NCI-H226 (cell line): ENCODE measurements at regions not wholly inside any gene's neighbourhood (a gene's known extent, or its start where the extent isn't known, plus 50 kb on each side); places are given as distances from the start of the nearest gene placed in this dataset.
"Not testable (repeated sequence)": the region's sequence is repeated elsewhere in the genome, so short reads cannot be mapped to it uniquely, and the experiment has no call there.

ENCODE experiments used
- DNase-seq: peaks from one replicate; pipeline ENCODE4 v3.0.0-alpha.2; 2015

DNA sequence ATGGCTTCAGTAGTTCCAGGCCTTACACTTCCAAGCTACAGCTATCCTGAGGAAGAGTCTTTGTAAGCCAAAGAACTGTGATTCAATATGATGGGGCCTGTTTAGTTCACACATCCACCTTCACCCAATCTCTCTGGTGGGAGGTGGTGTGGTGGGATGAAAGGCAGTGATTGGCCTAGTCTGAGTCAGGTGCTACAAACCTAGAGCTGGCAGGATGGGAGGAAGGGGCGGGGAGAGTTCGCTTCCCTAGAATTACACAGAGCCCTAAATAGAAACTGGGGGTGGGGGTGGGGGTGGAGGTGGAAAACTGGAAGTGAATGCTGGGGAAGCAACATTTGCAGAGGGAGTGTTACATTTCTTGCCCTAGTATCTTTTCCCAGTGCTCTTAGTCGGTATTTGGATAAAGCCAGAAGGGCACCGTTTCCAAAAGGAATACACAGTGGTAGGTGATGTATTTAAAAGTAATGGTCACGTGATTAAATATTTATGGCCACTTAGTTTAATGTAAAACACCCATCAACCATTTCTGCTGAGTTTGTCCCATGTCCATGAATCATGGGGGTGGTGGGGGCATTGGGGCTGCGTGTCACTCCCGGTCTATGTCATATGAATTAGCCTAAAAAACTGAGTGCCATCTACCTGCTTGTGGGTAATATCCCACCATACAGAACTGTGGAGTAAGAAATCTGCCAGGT lies 247.6 kb upstream of the PROK2 start:
- DNase-seq, result no peak

DNA sequence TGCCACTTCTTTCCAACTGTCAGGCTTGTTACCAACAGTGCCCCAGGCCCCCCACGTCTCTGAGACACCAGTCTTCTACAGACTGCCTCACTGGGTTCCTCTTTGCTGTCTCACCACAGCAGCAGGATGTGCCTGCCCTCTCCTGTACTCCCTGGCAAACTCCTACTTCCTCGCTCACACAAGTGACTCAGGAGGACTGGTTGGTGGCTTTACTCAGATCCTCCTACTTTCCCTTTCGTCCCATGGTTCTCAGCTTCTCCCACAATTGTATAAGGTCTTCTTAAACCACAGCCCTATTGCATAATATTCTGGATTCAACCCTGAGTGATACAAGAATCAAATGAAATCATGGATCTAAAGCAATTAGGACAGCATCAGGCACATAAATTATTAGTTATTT lies 246.6 kb upstream of the PROK2 start:
- DNase-seq, result no peak

- not testable (repeated sequence) for DNase-seq
Observed at GRCh38 chr3:72030296-72030695, 245.3 kb upstream of the PROK2 start.

DNA sequence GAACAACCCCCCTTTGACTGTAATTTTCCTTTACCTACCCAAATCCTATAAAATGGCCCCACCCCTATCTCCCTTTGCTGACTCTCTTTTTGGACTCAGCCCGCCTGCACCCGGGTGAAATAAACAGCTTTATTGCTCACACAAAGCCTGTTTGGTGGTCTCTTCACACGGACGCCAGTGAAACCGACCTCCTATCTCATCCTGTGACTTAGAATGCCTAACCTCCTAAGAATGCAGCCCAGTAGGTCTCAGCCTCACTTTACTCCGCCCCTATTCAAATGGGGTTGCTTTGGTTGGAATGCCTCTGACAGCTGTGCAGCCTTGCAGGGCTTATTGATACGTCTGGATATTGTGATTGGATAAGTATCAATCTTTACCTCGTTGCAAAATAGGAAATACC lies 243.8 kb upstream of the PROK2 start:
- not testable (repeated sequence) for DNase-seq

GRCh38 chr3:72028307-72028706 lies 243.4 kb upstream of the PROK2 start:
- DNase-seq, result not testable (repeated sequence)

DNA sequence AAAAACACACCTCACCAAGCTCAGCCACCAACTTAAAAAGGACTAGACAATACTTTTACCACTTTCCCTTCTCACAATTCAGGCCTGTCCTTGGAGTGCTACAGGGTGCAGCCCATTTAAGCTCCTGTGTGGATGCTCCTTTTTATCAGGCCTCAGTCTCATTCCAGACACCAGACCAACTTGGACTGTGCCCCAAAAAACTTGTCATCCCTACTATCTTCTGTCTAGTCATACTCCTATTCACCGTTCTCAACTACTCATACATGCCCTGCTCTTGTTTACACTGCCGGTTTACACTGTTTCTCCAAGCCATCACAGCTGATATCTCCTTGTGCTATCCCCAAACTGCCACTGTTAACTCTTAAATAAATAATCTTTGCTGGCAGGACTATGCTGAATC lies 242.8 kb upstream of the PROK2 start:
- DNase-seq, result not testable (repeated sequence)

- DNase-seq, result no peak
Observed at GRCh38 chr3:72022027-72022426, 237.1 kb upstream of the PROK2 start.

DNA sequence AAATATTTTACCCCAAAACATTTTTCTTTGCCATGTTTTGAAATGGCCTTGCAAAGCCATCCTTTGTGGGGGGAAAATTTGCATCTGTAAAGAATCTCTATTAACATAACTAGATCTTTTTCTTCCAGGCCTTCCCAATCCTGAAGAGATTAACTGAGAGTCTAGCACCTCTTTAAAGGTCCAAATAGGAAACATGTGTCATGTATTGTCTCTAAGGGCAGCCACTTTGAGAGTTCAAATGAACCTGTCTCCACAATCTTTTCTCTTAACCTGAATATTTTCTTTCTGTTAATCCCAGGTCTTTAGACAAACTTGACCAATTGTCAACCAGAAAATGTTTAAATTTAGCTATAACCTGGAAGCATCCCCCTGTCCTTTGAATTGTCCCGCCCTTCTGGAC lies 236.6 kb upstream of the PROK2 start:
- DNase-seq, result no peak

DNA sequence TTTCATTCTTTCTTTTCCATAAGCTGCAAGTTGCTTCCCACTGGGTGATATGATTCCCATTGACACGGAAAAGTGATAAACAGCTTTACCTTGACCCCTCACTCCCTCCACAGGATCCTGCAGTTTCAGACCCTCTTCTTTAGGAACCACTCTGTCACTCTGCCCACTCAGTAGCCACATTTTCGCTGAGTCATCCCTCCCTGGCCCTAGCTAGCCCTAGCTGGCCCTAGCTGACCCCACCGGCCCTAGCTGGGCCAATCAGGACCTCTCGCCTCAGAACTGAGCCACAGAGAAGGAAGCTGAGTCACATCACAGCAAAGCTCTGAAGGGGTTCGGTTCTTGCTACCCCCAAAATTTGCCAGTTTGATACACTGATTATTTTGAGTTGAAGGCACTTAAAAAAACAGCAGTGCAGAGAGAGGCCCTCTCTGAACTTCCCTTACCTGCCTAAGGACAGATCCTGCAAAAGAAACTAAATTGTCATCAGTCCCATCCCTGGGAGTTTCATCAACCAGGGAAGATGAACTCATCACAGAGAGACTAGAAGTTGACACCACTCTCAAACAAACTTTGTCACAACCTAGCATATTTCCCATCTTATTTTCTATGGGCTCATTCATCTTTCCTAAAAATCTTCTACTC lies 233.5 kb upstream of the PROK2 start:
- DNase-seq, result no peak

DNA sequence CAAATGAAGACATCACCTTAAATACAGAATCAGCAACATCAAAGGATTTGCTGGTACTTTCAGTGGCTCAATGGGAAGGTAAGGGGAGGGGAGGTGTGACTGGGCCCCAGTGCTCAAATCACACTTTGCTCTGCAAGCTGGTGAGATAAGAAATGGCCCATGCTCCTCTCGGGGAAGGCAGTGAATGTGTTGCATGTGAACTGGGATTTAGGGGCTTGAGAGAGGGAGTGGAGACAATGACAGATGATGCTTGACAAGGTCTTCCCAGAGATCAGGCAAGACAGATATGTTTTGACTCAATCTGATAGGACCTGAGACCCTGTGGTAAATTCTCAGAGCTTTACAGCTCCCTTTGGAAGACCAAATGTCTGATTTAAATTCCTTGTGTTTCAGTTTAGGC lies 233.0 kb upstream of the PROK2 start:
- no peak for DNase-seq

- no peak for DNase-seq
Observed at GRCh38 chr3:72017311-72017710, 232.4 kb upstream of the PROK2 start.

DNA sequence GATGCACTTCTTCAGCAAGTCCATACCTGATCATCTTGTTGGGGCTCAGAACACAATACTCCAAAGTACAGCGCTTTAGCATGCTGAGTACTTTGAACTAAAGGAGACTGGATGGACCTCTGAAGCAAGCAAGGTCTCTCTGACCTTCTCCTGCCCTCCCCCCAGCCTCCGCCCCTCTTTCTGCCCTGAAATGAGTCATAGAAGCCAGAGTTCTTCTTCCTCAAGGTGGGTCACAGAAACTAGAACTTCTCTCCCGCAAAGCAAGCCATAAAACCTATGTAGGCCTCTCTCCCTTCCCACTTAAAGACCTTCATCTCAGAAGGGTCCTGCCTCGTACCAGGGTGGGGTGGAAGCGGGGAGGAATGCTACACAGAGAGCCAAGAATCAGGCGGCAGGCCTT lies 230.5 kb upstream of the PROK2 start:
- DNase-seq, result no peak

GRCh38 chr3:72013084-72013483 lies 228.1 kb upstream of the PROK2 start:
- DNase-seq, result no peak

- DNase-seq, result no peak
Observed at GRCh38 chr3:72012363-72012762, 227.4 kb upstream of the PROK2 start.

DNA sequence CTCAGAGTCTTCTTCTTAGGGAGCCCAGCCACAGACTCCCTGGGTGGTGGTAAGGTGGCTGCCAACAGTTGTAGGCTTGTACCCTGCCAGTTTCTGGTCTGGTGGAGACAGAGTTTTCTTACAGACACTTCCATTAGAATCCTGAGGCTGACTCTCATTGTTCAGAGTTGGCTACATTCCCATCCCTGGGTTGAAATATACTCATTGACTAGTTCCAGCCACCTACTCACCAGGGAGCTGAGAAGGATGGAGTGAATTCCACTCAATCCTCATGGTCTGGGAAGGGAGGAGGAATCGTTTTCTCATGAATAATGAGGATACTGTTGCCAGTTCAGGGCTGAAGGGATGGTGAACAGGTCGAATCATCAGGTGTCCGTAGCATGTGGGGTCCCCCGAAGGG lies 226.5 kb upstream of the PROK2 start:
- no peak for DNase-seq

- DNase-seq, result no peak
Observed at GRCh38 chr3:72009851-72010443, 225.0 kb upstream of the PROK2 start.

DNA sequence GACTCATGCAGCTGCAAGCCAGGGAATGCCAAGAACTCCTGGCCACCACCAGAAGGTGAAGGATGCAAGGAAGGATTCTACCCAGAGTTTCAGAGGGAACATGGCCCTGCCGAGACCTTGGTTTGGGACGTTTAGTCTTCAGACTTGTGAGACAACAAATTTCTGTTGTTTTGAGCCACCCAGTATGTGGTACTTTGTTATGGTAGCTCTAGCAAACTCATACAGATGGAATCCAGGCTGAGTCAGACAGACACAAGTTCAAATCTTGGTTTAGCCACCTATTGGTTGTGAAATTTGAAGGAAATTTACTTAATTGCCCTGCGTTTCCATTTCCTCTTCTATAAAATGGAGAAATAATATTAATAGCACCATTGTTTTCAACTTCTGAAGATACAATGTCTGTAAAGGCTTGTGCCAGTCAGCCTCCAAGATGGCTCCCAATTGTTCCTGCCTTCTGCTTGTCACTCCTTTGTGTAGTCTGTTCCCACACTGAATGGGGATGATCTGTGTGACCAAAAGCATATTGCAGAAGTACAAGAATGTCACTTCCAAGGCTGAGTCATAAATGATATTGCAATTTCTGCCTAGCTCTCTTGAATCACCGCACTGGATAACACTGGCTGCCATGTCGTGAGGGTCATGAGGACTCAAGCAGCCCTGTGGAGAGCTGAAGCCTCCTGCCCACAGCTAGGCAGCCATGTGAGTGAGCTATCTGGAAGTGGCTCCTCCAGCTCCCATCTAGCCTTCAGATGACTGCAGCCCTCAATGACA lies 223.5 kb upstream of the PROK2 start:
- DNase-seq, result no peak

GRCh38 chr3:72006631-72007556 lies 221.9 kb upstream of the PROK2 start:
- DNase-seq, result no peak

GRCh38 chr3:72004749-72005292 lies 219.9 kb upstream of the PROK2 start:
- peak; percentile 95 for DNase-seq

- no peak for DNase-seq
Observed at GRCh38 chr3:72003936-72004335, 219.0 kb upstream of the PROK2 start.

GRCh38 chr3:72001758-72002157 lies 216.8 kb upstream of the PROK2 start:
- no peak for DNase-seq

DNA sequence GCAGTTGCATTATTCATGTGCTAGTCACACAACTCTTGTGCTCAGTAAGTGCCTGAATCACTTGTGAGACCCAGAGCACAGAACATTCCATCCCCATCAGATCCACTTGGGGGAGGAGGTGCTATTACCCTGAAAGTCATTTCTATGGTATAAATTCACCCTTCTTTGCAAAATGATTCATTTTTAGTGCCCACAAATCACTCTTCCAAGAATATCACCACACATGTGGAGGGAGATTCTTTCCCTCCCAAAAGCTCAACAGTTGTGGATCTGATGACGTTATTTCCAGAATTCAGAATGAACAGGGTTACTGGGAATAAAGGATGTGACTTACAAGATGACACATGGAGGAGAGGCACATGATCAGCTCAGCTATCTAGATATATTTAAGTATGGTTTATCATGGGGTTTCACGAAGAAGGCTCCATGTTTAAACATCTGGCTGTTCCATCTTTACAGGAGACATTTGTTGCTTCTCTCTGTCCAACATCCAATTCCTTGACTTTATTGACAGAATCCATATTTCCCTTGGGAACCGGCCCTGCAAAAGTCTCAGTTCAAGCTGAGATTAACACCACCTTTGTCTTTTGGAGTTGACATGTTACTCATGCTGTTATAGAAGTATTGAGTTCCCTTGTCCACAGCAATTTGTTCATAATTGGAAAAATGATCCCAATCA lies 214.2 kb upstream of the PROK2 start:
- peak; percentile 74 for DNase-seq
